Activated T-cell treated with anti-CD3 and anti-CD28 coated beads, Interleukin-2, amount 50 U/mL, for 1 hour (primary cell): ENCODE measurements at regions not wholly inside any gene's neighbourhood (a gene's known extent, or its start where the extent isn't known, plus 50 kb on each side); places are given as distances from the start of the nearest gene placed in this dataset.

Experiments
- DNase-seq: peaks from one replicate; pipeline ENCODE4 v3.0.0-alpha.2; 2020

DNA sequence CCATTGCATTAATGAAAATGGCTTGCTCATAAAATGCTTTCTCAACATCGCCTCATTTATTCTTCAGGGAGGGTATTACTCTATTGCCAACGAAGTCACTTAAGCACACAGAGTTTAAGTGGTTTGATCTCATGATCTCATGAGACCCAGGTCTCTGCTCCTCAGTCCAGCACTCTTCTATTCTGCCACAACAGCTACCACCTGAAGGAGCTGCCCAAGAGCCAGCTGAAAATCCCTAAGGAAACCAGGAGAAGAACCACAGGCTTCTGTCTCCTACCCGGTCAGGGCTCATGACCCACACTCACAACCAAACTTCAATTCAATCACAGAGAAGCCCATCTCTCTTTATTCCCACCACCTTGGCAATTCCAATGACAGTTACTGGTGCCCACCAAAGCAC is 85.5 kb upstream of the GPM6B start:
- no peak for DNase-seq

DNA sequence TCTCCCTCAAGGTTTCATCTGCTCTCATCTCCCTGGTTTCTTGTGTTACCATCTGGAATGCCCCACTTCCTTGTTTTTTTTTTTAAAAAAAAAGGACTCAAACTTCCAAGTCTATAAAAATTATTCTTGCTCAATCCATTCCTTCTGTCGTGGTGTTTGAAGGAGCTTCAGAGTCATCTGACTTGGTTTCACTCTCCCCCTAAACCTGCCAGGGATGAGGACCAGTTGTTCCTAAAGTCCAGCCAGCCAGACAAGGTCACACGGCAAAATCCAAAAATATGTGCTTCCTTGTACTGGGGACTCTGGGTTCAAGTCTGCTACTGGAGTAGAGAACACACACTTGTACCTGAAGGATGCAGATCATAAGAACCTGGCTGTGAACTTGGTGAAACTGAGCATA is 84.5 kb upstream of the GPM6B start:
- no peak for DNase-seq

DNA sequence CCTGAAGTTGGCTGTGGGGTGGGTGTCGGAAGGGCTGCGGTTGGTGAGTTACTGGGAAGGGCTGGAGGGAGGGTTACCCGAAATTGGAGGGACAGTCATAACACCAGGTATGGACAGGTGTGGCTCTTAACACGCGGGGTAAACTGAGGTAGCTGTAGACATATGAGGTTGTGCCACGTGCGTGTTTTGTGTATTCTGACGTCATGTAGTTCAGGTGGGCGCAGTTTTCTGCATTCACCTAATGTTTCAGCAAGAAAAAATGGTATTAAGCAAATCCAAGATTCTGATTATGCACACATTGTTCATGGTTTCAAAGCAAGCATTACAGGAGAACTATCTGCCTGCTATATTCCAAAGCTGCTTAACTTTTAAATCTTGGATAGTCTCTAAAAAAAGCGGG is 83.5 kb upstream of the GPM6B start:
- DNase-seq = no peak

DNA sequence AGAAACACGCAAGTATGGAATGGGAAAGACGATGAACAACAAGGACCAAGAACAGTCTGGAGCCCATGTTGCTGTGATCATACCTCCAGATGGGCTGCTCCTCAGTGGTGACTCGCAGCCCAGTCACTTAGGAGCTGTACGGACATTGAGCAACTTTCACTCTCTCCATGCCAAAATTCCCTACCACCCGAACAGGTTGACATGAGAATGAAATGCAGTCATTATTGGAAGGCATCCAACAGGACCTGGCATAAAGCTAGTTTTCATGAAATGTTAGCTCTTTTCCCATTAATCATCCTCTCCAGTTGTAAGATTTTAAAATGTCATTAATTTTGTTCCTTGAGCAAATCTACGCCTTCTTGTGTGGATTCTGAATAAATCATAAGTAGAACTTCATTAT is 82.7 kb upstream of the GPM6B start:
- no peak for DNase-seq

DNA sequence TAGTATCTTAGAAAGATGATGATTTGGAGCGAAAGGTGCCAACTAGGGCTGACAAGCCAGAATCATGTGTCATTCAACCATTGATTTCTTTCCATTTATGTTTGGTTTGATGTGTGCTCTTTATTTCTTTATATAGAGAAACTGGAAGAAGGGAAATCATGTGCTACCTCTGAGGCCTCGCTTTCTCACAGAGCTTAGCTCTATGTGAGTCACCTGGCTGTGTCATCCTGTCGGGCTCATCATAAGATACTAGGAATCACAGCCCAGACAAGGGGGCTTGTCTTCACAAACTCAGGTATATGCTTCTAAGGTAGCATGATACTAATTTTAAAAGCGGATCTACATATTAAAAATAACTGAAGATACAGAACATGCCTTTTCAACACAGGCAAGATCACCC is 81.7 kb upstream of the GPM6B start:
- no peak for DNase-seq

DNA sequence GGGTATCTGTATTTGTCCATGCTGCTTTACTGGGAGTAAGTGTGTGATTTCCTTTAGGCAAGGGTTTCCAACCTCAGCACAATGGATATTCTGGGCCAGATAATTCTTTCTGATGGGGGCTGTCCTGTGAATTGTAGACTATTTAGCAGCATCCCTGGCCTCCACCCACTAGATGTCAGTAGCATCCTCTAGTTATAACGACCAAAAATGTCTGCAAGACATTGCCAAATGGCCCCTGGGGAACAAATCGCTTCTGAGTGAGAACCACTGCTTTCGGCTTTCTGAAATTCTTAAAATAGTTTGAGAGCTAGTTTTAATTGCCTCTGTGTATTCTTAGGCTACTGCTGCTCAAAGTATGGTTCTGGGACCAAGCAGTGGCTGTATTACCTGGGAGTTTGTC is 81.2 kb upstream of the GPM6B start:
- no peak for DNase-seq

DNA sequence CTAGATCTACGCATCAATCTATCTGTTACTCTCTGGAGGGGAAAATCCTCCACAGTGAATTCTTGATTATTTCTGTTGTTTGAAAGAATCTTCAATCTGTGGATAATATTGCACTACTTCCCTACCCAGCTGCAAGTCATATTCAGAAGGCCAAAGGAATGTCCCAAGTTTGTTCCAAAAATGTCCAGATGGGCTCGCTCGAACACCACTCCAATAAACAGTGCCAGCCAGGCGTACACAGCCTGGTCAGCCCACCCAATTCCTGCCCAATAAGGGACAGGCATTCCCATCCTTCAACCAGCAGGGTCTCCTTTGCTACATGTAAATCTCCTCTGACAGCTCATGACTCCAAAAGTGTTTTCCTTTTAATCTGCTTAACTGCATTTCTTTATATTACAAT is 80.7 kb upstream of the GPM6B start:
- no peak for DNase-seq

DNA sequence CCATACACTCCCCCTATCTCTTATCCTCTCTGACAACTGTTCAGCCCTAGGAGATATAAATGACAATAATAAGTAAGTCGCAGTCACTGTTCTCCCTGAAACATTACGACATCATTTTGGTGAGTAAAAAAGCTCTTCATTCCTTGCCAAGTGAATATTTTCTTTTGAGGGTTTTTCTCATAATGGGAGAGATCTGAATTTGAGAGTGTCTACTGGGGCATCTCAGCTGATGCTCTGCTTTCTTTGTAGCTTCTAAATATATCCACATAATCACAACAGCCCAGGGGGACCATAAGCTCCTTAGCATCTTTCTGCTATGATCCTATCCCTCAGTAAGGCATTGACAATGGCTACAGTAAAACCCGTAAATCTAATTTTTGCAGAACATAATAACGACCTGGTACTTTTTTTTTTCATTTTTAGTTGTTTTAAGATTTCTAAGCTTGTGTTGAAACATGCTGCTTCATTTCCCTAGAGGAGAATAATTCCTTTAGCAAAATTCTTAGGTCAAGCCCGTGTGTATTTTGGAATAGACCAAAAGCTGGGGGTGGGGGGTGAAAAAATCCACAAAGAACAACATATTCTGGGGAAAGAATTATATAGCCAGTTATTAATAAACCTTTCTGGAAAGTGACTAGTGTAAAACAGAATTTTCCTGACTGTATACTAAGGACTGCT is 78.1 kb upstream of the GPM6B start:
- DNase-seq = no peak

DNA sequence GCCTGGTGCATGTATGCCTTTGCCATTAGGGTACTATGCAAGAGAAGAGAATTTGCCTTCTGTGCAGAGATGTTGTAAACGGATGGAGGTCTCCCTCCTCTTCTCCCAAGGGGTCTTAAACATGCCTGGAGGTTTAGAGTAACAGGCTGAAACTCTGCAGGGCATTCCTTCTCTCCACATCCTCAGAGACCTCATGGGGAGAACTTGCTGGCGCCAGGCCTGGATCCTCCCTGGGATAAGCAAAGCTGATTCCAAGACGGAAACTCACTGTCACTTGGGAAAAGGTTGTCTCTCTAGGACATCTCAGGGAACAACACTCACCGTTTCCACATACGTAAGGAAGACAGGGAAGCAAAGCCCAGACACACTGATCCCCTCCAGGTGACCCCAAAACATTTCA is 76.9 kb upstream of the GPM6B start:
- DNase-seq = no peak

DNA sequence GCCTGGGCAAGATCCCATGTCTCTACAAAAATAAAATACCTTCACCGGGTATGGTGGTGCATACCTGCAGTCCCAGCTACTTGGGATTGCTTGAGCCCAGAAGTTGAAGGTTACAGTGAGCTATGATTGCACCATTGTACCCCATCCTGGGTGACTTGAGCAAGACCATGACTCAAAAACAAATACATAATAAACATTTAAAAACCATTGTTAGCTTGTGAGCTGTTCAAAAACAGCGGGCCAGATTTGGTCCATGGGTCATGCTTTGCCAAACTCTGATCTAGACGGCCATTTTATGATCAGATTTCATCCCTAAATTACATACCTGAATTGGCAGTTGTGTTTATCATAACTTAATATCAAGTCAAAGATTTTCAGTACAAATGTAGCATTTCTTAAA is 76.0 kb upstream of the GPM6B start:
- DNase-seq = no peak

DNA sequence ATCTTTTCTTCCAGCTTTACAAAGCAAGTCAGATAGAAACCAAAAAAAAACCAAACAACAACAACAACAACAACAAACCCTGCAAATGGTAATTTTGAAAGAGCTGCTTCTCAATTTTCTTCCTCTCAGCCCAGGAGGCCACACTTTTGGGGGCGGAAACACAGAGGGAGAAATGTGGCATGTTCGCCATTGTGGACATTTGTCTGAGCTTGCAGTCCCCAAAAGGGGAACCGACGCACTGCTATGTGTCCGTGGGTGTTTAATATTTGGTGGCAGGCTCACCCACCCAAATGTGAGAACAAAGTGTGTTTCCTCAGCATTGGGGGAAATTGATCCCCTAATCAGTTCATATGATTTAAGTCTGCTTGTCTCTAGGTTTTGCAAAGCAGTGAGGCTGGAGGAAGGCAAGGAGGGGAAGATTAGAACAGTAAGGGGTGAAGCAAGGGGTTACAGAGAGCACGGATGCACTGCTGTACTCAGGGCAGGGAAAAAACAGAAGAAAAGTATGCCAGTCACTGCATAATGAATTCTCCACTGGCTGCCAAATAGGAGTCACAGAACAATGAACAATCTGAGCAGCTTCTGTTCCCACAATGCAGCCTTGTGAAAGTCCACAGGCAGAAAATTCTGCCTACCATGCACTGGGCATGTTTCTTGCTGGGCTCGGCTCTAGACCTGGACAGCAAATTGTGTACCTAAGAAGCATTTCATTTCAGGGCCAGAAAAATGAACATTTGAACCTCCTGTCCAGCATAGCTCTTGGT is 74.7 kb upstream of the GPM6B start:
- no peak for DNase-seq

DNA sequence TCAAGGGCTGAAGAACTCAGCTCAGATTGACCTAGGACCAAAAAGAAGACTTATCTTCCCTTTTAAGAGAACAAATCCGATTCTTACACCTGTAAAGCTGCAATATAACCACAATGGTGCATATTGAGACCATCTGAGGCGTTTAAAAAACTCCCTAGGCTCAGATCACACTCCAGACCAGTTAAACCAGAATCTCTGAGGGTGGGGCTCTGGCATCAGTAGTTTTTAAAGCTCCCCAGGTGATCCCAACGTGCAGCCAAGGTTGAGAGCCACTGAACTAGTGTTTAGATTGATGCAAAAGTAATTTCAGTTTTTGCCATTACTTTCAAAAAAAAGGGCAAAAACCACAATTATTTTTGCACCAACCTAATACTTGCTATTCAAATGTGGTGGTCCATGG is 73.9 kb upstream of the GPM6B start:
- DNase-seq = no peak

DNA sequence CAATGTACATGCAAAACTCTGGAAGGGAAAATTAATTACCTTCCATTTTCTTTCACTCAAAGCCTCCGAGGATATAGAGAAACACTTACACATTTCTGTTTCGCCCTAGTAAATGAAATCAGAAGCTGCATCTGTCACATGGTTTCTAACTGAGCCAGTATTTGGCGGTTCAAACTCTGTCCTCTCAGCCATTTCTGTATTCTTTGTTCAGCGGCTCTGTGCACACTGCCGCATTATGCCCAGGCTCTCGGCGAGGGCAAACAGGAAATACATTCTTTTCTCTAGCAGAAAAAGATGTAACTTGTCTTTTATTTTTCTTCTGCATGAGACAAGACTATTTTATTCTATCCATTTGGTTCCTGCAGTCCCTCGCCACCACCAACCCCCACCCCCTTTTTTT is 71.4 kb upstream of the GPM6B start:
- DNase-seq = no peak

DNA sequence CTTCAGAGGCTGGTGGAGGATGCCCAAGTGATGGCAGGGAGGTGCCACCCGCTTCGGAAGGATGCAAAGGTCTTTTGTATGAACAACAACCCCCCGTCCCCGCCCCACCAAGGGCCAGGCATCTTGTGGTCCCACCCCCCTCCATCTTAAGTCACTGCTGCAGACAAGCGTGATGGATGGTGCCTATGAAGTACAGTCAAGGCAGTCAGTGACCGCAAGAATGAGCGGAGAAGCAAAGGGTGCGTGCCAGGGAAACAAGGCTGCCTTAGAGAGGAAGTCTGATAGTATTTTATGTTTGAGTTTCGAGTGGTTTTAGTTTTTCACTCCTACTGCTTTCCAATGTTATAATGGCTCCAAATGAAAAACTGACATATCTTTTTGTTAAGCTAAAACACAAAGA is 68.7 kb upstream of the GPM6B start:
- no peak for DNase-seq

DNA sequence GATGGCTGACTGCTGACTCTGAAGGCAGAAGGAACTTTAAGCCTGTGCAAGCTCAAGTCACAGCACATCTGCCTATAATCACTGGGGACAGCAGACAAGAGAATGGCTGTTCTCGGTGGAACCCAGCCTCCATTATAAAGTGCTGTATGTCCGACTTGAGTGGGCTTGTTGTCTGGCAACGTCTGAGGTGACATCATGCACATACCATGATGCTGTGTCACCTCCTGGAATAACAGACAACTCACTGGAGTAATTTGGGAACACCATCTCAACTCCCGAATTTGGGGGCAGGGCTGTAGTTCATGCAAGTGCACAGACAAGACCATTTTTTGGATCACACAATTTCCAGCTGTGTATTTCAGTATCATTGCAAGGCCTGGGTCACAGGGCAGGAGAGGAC is 59.8 kb upstream of the GPM6B start:
- no peak for DNase-seq

DNA sequence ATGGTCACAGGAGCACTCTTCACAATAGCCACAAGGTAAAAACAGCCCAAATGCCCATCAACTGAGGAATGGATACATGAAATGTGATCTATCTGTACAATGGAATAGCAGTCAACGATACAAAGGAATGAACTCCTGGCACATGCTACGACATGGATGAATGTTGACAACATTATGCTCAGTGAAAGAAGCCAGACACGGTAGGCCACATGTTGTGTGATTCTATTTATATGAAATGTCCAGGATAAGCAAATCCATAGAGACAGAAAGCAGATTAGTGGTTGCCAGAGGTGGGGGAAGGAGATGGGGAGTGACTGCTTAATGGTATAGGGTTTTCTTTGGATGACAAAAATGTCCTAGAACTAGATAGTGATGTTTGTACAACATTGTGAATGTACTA is 58.7 kb upstream of the GPM6B start:
- DNase-seq = no peak

DNA sequence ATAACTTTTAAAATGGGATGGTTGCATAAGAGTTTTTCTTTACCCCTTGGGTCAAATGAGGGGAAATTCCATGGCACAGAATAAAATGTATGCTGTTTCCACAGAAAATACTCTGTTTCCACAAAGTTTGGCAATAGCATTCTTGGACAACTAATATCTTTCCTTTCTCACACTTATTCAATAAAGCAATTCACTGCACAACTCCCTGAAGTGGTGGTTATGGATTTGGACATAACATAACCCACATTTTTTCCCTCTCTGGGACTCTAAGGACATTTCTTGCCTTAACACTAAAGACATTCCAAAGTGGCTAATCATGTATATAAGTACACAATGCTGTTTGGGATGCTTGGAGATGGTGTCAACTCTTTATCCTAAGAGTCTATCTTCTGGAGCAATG is 51.7 kb upstream of the GPM6B start:
- DNase-seq = no peak
